ENCODE measurements at regions not wholly inside any gene's neighbourhood (a gene's known extent, or its start where the extent isn't known, plus 50 kb on each side); places are given as distances from the start of the nearest gene placed in this dataset.

- Histone ChIP-seq H3K4me3 (no peak overlapping the region), H3K36me3 (no peaks in the 10 kb centered on the region), H3K27ac (no peak overlapping the region), H3K9me3 (no peaks in the 10 kb centered on the region), H3K4me1 (no peaks in the 10 kb centered on the region), H3K27me3 (peaks cover 0 to 32% of the 10 kb centered on the region in 2 donors)
- no peak for TF ChIP-seq CTCF (IDR thresholded peaks at IDR 0.05)
- intact Hi-C loops (cut with DNase I; ENCODE audit: low total_unique reads) = no loop called here
- no peak for DNase-seq
Measured at GRCh38 chr11:70735976-70736375, 337.6 kb downstream of the CTTN start.

DNA sequence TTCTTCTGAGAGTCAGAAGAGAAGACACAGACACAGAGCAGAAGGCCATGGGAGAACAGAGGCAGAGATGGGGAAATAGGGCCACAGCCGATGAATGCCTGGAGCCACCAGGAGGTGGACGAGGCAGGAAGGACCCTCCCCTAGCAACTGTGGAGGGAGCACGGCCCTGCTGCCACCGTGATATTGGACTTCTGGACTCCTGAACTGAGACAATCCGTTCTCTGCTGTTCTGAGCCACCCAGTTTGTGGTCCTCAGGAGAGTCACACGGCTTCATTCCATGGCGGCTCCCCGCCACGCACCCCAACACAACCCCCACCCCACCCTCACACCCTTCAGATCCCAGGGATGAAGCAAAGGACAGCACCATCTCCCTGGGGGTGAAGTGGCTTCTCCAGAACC, 338.1 kb downstream of the CTTN start:
- TF ChIP-seq CTCF (IDR thresholded peaks at IDR 0.05) = no peak
- Histone ChIP-seq H3K4me1 (no peaks in the 10 kb centered on the region), H3K36me3 (no peaks in the 10 kb centered on the region), H3K9me3 (no peaks in the 10 kb centered on the region), H3K27ac (no peak overlapping the region), H3K4me3 (no peak overlapping the region), H3K27me3 (peaks cover 0 to 35% of the 10 kb centered on the region in 2 donors)
- DNase-seq = no peak
- intact Hi-C loops (cut with DNase I; ENCODE audit: low total_unique reads) = no loop called here

- no peak for TF ChIP-seq CTCF (IDR thresholded peaks at IDR 0.05)
- no peaks in the 10 kb centered on the region for H3K9me3 ChIP-seq
- no peak overlapping the region for H3K4me3 ChIP-seq
- no peaks in the 10 kb centered on the region for H3K4me1 ChIP-seq
- no peak for DNase-seq
- peaks cover 0 to 42% of the 10 kb centered on the region in 2 donors for H3K27me3 ChIP-seq
- intact Hi-C loops (cut with DNase I; ENCODE audit: low total_unique reads) = no loop called here
- H3K36me3 ChIP-seq = no peaks in the 10 kb centered on the region
- no peak overlapping the region for H3K27ac ChIP-seq
Measured at GRCh38 chr11:70736937-70737640, 338.8 kb downstream of the CTTN start.

DNA sequence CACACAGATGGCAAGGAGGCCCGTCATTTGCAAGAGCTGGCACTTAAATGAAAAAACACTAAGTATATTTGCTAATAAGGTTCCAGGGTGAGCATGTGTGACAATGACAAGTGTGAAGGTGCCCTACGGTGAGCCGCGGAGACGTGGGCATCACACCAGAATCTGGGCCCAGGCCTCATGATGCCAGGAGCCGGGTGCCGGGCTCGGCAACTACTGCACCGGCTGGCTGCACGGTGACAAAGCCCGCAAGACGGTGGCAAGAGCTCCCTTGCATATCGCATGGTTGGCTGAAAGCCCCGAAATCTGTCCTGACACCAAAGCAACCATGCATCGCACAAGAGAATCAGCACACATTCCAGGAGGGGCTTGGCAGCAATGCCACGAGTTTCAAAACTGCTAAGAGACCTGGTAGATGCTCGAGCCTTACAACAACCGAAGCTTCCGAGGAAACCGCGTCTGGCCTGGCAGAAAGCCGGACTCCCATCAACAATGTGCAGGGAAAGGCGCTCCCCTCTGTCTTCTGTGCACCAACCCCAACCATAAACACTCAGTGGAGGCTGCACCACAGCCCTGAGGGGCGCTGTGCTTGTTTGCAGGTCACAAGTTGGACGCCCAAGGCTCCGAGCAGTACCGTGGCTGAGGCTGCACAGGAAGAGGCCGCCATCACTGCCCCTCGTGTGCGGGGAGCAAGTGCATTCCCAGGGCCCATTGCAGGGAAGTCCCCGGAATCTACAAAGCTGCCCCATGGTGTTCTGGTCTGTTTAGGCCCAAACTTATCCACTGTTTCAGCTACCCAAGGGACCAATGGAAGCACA, 339.7 kb downstream of the CTTN start:
- TF ChIP-seq CTCF (IDR thresholded peaks at IDR 0.05) = no peak
- Histone ChIP-seq H3K36me3 (no peaks in the 10 kb centered on the region), H3K9me3 (no peaks in the 10 kb centered on the region), H3K4me1 (no peaks in the 10 kb centered on the region), H3K27ac (no peak overlapping the region), H3K27me3 (peaks cover 0 to 46% of the 10 kb centered on the region in 2 donors), H3K4me3 (no peak overlapping the region)
- intact Hi-C loops (cut with DNase I; ENCODE audit: low total_unique reads) = no loop called here
- no peak for DNase-seq

- no peaks in the 10 kb centered on the region for H3K36me3 ChIP-seq
- DNase-seq = no peak
- H3K4me1 ChIP-seq = no peaks in the 10 kb centered on the region
- no peaks in the 10 kb centered on the region for H3K9me3 ChIP-seq
- no peak overlapping the region for H3K27ac ChIP-seq
- H3K27me3 ChIP-seq = peaks cover 0 to 51% of the 10 kb centered on the region in 2 donors
- no peak overlapping the region for H3K4me3 ChIP-seq
- no peak for TF ChIP-seq CTCF (IDR thresholded peaks at IDR 0.05)
- intact Hi-C loops (cut with DNase I; ENCODE audit: low total_unique reads) = no loop called here
Measured at GRCh38 chr11:70738661-70739060, 340.3 kb downstream of the CTTN start.
